NT2/D1 (cell line): ENCODE measurements at regions not wholly inside any gene's neighbourhood (a gene's known extent, or its start where the extent isn't known, plus 50 kb on each side); places are given as distances from the start of the nearest gene placed in this dataset.

Experiments used
- YY1 ChIP-seq: IDR thresholded peaks from 2 replicates; pipeline ENCODE4 v1.6.1; 2011; ENCODE audit not compliant: insufficient read length, insufficient read depth
- ZNF274 ChIP-seq: IDR thresholded peaks from 2 replicates; pipeline ENCODE4 v1.6.1; 2011; ENCODE audit warnings: mild to moderate bottlenecking, low read depth, low read length

- TF ChIP-seq YY1 (no peak), ZNF274 (no peak)
These were observed 71.1 kb upstream of the SESTD1 start for GRCh38 chr2:179335732-179336131.
